ENCODE measurements at regions not wholly inside any gene's neighbourhood (a gene's known extent, or its start where the extent isn't known, plus 50 kb on each side); places are given as distances from the start of the nearest gene placed in this dataset.

DNA sequence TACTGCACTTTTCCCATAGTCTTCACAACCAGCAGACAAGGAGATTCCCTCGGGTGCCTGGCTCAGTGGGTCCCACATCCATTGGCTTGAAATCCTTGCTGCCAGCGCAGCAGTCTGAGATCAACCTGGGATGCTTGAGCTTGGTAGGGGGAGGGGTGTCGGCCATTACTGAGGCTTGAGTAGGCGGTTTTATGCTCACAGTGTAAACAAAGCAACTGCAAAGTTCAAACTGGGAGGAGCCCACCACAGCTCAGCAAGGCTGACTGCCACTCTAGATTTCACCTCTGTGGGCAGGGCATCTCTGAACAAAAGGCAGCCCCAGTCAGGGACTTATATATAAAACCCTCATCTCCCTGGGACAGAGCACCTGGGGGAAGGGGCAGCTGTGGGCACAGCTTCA is 512.3 kb upstream of the MPDZ start:
- DNase-seq (ENCODE audit: extremely low read depth, low read depth) = no peak
- TF ChIP-seq, protein P1, sequence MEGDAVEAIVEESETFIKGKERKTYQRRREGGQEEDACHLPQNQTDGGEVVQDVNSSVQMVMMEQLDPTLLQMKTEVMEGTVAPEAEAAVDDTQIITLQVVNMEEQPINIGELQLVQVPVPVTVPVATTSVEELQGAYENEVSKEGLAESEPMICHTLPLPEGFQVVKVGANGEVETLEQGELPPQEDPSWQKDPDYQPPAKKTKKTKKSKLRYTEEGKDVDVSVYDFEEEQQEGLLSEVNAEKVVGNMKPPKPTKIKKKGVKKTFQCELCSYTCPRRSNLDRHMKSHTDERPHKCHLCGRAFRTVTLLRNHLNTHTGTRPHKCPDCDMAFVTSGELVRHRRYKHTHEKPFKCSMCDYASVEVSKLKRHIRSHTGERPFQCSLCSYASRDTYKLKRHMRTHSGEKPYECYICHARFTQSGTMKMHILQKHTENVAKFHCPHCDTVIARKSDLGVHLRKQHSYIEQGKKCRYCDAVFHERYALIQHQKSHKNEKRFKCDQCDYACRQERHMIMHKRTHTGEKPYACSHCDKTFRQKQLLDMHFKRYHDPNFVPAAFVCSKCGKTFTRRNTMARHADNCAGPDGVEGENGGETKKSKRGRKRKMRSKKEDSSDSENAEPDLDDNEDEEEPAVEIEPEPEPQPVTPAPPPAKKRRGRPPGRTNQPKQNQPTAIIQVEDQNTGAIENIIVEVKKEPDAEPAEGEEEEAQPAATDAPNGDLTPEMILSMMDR (IDR thresholded peaks at IDR 0.05; ENCODE audit: low read depth, low read length) = no peak

DNA sequence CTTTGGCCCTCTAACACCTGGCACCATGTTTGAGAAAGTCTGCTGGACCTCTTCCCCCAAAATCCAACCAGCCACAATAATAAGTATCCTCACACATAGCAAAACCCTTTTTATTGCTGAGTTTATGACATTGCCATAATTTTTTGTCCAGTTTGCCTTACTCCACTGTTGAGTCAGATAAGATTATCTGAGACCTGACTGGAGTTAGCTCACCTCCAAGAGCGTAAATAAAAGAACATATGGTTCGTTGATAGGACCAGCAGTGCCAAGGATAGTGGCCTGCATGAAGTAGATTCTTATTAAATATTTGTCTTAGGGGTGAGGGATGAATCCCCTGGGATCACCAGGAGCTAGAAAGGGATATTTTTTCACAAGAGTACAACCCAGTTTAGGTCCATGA is 510.6 kb upstream of the MPDZ start:
- TF ChIP-seq, protein P1 (IDR thresholded peaks at IDR 0.05; ENCODE audit: low read depth, low read length) = no peak
- no peak for DNase-seq (ENCODE audit: extremely low read depth, low read depth)

DNA sequence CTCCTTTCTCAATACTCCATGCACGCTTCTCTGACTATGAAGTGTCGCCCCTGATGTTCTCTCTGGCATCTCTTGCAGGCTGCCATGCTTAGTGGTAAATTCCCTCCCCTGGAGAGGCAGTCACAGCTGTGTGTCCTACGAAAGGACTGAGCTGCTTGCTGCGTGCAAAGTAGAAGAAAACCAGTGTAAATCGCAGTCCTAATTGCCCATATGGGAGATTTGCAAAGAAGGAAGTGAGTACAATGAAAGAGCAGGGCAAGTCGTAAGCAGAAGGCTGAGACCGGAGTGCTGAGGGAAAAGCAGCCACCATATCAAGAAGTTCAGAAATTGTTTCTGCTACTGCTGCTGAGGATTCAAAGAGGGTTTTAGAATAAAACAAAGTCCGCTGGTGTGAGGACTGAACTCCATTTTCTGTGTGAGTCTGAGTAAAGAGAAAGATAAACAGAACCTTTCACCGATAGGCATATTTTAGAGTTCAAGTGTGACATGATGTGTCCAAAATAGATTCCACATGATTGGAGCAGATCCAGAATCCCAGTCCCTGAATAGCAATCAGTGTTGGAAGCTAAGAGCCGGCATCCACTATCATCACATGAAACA is 507.8 kb upstream of the MPDZ start:
- peak; percentile 14 for DNase-seq (ENCODE audit: extremely low read depth, low read depth)
- TF ChIP-seq, protein P1 (IDR thresholded peaks at IDR 0.05; ENCODE audit: low read depth, low read length) = no peak

DNA sequence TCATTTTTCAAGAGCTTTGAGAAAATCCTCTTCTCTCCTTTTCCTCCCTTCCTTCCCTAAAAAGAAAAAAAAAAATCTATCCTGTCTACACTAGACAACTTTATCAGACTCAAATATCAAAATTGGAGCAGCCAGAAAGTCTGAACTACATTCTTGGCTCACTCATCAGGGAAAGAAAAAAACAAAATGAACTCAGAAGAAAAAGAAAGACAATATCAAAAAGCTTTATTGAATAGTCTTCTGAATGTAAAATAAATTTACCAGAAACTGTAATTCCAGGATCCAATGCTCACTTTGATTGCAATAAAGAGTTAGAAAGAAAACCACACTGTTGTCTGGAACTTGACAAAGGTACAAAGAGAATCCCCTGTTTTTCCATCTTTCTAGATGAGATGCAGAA is 507.2 kb upstream of the MPDZ start:
- TF ChIP-seq, protein P1 (IDR thresholded peaks at IDR 0.05; ENCODE audit: low read depth, low read length) = no peak
- no peak for DNase-seq (ENCODE audit: extremely low read depth, low read depth)

DNA sequence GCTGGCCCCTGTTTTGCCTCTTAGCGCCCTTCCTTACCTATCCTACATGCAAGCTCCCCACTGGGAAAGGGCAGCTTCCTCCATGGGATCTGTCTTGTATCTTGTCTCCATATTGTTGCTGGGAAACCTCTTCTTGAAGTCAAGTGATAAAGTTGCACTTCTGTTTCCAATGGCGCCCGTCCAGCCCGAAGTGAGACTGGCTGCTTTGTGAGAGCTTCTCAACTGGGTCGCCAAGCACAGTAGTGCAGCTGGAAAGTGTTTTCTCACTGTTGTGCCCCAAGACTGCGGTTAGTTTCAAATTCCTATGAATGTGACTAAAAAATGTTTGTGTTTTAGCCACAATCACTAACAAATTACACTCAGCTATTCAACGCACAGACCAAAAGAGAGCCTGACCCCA is 506.6 kb upstream of the MPDZ start:
- TF ChIP-seq, protein P1 (IDR thresholded peaks at IDR 0.05; ENCODE audit: low read depth, low read length) = no peak
- DNase-seq (ENCODE audit: extremely low read depth, low read depth) = no peak

DNA sequence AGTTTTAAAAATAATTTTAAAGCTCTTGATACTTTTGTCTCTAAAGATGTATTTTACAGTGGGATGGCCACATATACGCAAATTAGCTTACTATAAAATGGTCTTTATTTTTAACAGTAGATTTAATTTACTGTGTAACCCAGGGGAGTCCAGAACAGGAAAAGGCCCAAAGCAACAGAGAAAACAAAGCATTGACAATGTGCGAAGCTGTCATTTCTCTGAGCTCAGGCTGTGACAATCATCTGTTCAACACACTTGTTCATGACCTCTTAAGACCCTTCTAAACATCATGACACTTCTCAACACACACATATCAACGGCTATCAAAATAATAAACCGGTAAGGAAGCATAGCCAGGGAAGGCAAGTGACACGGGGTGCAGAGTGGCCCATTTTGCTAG is 499.6 kb upstream of the MPDZ start:
- TF ChIP-seq, protein P1 (IDR thresholded peaks at IDR 0.05; ENCODE audit: low read depth, low read length) = no peak

DNA sequence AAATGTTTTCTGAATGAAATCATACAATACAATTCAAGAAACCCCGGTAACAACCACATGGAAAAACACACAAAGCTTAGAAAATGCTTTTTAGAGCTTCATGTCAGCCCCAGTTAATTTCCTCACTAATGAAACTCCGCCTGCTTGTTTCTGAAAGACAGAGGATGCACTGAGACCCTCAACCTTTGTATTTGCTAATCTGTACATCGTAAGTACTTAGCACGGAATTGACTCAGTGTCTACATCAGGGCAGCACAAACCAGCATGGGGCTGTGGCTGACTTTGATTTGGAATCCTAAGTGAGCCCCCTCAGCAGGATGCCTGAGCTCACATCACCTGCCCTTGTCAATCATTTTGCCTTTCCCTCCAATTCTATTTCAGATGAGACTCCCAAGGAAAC is 499.1 kb upstream of the MPDZ start:
- no peak for DNase-seq (ENCODE audit: extremely low read depth, low read depth)
- TF ChIP-seq, protein P1 (IDR thresholded peaks at IDR 0.05; ENCODE audit: low read depth, low read length) = no peak

More for the DNA sequence above, 499.6 kb upstream of the MPDZ start:
- DNase-seq (ENCODE audit: extremely low read depth, low read depth) = no peak

Data from AG09319 (cell line).